GM21529 (cell line): ENCODE measurements at regions not wholly inside any gene's neighbourhood (a gene's known extent, or its start where the extent isn't known, plus 50 kb on each side); places are given as distances from the start of the nearest gene placed in this dataset.
A peak's percentile ranks its signal among the peaks of the same experiment; 100 is the strongest.
"Not testable (repeated sequence)": the region's sequence is repeated elsewhere in the genome, so short reads cannot be mapped to it uniquely, and the experiment has no call there.

ENCODE experiments used
- ATAC-seq: cut with Tn5 transposase; IDR thresholded peaks from one replicate; pipeline ENCODE4 v1.9.1; 2021; ENCODE audit not compliant: unreplicated experiment

DNA sequence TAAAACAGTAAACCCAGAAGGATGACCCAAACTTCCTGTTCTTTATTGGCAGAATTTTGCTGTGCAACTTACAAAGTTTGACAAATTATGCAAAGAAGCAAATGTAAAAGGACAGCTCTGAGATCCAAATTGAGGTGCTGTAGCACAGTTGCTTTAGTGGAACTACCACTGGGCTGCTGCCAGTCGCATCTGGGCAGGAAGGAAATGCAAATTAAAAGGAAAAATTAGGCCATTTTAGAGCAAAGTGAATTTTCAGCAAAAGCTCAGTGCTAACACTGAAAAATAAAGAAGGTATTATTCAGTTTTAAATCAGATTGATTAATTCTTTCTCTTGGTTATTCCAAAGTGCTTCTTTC is 104.5 kb downstream of the ZMAT3 start:
- peak; percentile 28 for ATAC-seq

DNA sequence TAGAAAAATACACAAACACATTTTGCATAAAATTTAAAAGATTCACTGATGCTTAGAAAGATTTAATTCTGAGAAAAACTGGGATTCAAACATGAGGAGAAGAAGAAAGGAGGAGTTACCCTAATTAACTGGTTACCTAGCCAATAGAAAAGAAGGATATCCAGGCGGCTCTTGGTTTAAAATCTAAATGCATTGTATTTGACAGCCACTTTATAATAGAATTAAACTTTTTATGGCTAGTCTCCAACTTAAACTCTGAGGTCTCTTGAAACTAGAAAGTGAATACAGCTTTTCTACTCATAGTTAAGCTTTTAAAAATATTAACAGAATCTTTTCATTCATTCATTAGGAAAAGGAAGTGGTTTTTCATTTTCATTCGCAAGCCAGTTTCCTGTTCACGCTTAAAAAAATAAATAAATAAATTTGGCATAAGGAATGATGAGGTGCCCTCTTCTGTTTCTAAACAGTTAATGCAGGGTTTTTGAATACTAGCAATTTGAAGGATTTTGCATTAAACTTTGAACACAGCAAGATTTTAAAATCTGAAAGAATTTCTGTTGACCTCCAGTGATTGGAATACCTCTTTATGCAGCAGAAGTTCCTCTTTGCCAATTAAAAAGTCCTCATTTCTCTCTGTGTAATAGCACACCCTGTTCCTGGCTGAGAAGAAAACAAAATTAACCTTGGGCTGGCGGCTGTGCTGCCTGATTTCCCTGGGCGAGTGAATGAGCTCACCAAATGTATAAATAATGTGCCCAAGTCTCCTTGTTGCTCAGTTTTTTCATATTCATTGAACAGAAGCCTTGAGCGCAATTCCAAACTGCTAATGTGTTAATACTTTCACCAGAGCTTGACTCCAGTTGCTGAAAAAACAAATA is 105.1 kb downstream of the ZMAT3 start:
- peak; percentile 42 for ATAC-seq

DNA sequence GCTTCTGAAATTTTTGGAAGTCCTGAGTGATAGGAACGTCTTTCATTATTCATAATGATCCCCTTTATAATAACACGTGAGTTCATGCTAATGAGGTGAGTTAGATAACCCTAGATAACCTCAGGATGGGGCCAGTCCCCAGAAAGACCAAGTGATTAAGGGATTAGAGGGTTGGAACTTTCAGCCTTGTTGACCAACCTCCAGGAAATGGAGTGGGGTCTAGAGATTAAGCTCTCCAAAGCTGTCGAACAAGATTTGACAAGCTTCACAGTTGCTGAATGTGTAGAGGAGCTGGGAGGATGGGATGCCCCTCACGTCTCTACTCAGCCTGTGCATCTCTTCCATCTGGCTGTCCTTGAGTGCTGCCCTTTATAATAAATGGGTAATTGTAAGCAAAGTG is 107.1 kb downstream of the ZMAT3 start:
- no peak for ATAC-seq

DNA sequence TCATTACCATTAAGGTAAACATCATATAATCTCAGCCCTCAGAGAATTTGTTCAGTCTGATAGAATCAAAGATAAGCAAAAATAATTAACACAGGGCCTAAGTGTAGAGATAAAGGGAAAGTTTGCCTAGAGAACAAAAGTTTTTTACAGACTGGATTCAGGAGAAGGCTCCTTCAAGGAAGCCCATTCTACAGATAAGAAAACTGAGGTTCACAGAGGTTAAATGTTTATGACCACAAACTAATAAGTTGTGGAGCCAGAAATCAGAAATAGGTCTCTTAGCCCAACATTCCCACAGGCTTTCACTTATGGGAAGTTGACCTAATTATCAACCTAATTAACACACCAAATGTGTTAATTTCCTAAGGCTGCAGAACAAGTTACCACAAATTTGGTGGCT is 110.7 kb downstream of the ZMAT3 start:
- no peak for ATAC-seq

DNA sequence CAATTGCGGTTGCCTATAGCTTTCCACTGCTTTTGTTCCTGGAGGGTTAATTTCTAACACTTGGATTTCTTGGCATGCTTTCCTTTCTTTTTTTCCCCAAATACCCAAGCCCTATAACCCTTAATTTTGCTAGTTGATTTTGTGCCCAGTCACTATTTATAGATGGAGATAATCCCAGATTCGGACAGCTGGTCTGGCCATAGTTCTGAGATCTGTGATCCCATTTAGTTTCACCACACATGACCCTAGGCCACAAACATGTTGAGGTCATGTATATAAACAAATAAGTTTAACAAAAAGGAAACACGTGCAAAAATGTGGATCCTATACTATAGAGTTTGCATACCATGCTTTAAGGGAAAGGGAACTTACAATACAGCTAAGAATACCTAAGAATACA is 111.4 kb downstream of the ZMAT3 start:
- no peak for ATAC-seq

DNA sequence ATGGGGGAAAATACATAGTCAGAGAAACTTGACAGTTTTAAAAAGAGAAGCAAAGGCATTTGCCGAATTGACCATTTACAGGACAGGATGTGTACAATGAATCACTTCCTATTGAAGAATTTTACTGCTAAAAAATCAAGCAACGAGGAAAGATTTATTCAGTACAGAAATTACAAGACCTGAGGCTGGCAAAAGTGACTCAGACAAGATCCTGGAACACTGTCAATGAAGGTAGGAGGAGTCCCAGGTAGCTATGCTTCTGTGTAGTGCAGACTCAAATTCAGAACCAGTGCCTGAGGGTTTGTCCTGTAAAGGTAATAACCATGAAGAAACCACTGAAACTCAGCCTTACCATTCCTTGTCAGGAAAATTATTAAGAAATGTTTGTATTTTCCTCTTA is 120.9 kb downstream of the ZMAT3 start:
- no peak for ATAC-seq

DNA sequence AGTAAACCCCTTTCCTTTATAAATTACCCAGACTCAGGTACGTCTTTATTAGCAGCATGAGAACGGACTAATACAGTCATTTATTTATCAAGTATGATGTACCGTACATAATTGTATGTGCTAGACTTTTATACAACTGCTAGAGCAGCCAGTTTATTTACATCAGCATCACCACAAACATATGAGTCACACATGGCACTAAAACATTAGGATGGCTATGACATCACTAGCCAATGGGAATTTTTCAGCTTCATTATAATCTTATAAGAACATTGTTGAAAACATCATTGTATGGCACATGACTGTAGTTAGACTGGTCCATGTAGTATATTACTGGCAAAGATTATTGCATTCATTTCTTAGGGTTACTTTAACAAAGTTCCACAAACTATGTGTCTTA is 121.7 kb downstream of the ZMAT3 start:
- ATAC-seq: no peak

DNA sequence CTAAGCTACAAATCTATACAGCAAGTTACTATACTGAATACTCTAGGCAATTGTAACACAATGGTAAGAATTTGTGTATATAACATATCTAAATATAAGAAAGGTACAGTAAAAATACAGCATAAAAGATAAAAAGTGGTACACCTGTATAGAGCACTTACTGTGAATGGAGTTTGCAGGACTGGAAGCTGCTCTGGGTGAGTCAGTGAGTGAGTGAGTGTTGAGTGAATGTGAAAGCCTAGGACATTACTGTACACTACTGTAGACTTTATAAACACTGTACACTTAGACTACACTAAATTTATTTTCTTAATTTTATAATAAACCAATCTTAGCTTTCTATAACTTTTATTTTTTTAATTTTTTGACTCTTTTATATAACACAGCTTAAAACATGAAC is 123.1 kb downstream of the ZMAT3 start:
- no peak for ATAC-seq

DNA sequence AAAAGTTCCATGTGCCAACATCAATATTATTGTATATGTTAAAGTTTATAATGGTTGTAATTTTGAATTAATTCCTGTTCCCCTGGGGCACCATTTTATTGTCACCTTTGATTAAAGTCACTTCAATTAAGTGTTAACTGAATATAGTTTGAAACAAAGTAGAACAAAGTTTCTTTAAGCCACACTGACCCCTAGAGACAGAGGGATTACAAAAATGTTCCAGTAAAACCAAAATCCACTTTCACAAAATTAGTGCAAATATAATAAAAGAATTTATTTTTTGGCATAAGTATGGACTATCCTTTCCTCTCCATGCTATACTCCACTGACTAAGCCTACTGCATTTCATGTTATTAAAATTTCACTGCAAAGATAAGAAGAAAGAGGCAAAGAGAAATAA is 123.9 kb downstream of the ZMAT3 start:
- ATAC-seq: no peak

DNA sequence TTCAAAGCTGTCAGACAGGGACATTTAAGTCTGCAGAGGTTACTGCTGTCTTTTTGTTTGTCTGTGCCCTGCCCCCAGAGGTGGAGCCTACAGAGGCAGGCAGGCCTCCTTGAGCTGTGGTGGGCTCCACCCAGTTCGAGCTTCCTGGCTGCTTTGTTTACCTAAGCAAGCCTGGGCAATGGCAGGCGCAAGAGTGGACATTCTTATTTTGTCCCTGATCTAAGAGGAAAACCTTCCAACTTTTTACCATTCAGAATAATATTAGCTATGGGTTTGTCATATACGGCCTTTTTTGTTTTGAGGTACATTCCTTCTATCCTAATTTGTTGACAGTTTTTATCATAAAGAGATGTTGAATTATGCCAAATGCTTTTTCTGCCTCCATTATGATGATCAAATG is 129.3 kb downstream of the ZMAT3 start:
- not testable (repeated sequence) for ATAC-seq

DNA sequence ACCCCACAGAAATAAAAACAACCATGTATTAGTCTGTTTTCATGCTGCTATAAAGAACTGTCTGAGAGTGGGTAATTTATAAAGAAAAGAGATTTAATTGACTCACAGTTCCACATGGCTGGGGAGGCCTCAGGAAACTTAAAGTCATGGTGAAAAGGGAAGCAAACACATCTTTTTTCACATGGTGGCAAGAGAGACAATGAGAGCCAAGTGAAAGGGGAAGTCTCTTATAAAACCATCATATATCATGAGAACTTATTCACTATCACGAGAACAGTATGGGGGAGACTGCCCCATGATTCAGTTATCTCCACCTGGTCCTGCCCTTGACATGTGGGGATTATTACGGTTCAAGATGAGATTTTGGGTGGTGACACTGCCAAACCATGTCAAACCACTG is 141.5 kb downstream of the ZMAT3 start:
- no peak for ATAC-seq

DNA sequence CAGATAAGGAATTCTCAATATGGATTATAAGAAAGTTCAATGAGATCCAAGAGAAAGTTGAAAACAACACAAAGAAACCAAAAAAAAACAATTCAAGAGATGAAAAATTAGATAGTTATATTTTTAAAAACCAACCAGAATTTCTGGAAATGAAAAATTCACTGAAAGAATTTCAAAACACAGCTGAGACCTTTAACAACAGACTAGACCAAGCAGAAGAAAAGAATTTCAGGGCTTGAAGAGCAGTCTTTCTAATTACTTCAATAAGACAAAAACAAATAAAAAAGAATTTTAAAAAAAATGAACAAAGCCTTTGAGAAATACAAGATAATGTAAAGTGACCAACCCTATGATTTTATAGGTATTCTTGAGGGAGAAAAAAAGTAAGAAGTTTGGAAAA is 155.4 kb downstream of the ZMAT3 start:
- ATAC-seq: no peak

DNA sequence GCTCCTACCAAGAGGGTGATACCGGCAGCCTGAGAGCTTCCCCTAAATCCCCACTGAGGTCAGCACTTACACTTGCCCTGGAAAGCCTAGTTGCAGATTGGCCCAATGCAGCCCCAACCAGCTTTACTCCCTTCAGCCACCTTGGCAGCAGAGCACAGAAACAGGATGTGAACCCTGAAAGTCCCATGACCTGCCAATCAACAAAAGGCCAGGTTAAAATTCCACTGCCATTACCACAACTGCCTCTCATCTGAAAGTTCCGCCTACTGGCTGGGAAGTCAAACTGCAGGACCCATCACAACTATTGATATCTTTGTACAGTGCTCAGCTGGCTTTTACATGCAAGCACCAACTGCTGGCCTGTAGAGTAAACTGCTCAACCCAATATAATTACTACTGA is 156.2 kb downstream of the ZMAT3 start:
- ATAC-seq: no peak

DNA sequence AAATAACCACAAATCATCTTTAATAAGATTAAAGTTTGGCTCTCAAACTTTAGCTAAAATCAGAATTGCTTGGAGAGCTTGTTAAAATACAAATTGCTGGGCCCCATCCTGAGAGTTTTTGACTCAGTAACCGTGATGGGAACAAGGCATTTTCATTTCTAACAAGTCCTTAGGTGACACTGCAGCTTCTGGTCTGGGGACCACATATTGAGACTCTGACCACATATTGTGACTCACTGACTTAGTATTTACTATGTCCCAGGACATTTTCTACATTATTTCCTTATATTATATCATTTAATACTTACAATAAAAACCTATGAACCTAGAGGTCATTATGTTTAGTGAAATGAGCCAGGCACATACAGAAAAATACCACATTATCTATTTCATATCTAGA is 164.5 kb downstream of the ZMAT3 start:
- no peak for ATAC-seq

DNA sequence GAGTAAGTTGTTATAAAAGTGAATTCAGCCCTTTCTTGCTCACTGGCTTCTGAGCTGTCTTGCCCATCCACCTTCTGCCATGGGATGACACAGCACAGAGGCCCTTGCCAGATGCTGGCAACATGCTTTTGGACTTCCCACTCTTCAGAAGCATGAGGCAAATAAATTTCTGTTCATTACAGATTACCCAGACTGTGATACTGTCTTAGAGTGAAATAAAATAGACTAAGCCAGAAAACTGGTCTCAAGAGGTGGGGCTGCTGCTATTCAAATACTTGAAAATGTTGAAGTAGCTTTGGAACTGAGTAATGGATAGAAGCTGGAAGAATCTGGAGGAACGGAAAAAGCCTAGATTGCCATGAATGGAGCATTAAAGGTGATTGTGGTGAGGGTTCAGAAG is 170.4 kb downstream of the ZMAT3 start:
- no peak for ATAC-seq

DNA sequence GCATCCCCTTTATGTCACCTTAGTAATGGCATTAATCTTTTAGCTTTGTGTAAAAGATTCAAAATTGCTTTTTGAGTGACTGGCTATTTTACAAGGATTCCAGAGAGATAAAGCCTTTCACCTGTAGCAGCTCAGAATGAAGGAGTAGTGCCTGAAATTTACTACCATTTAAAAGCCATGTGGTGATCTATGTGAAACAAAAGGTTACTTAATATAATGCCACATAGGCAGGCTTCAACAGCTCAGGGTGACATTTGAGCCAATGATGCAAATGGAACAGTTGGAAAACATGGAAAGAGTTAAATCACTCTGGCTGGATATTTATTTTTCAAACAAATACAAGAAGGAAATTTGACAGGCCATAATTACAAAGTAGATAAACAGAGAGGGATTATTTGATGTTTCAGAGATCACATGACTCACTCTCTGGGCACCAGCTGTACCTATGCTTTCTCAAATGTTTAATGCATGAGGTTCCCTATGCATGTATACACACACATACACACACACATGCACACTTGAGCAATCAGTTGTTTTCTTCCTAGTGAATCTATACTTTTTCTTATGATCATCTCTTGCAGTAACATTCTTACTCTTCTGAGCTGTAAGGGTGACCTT is 171.5 kb downstream of the ZMAT3 start:
- ATAC-seq: no peak

DNA sequence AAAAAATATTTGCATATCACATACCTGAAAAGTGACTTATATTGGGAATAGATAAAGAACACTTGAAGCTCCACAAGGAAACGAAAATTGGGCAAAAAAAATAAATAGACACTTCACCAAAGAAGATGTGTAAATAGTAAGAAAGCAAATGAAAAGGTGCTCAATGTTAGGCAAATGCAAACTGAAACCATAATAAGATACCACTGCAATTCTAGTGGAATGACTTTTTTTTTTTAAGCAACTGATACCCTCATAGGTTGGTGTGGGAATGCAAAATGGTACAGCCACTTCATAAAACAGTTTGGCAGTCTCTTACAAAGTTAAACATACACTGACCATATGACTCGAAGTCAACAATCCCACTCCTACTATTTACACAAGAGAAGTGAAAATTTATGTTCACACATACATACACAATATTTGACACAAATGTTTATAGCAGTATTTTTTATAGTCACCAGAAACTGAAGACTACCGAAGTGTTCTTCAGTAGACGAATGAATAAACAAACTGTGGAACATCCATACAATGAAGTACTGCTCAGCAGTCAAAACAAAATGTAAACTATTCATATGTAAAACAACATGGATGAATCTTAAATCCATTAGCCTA is 176.3 kb downstream of the ZMAT3 start:
- no peak for ATAC-seq
